KMS-11 (cell line): ENCODE measurements at regions not wholly inside any gene's neighbourhood (a gene's known extent, or its start where the extent isn't known, plus 50 kb on each side); places are given as distances from the start of the nearest gene placed in this dataset.

Experiments
- H2AFZ ChIP-seq: fragments of 200-600 bp; sonication (generic); 2 replicates; pipeline ENCODE4 v1.6.1; 2016; ENCODE audit warnings: antibody characterized with exemption, mixed run types, low read depth
- H3K27ac ChIP-seq: fragments of 200-600 bp; sonication (generic); 2 replicates; pipeline ENCODE4 v1.6.1; 2016; ENCODE audit warnings: mild to moderate bottlenecking, mixed run types
- H3K27me3 ChIP-seq: fragments of 200-600 bp; sonication (generic); 2 replicates; pipeline ENCODE4 v1.6.1; 2017; ENCODE audit warnings: mild to moderate bottlenecking, low read depth, mixed run types, moderate library complexity; ENCODE audit not compliant: insufficient read depth
- H3K36me3 ChIP-seq: fragments of 200-600 bp; sonication (generic); 2 replicates; pipeline ENCODE4 v1.6.1; 2017; ENCODE audit warnings: mild to moderate bottlenecking, mixed run types; ENCODE audit not compliant: insufficient read depth
- H3K4me1 ChIP-seq: fragments of 200-600 bp; sonication (generic); 2 replicates; pipeline ENCODE4 v1.6.1; 2016; ENCODE audit warnings: mild to moderate bottlenecking, low read depth, mixed run types; ENCODE audit not compliant: poor library complexity, severe bottlenecking
- H3K4me2 ChIP-seq: fragments of 200-600 bp; sonication (generic); 2 replicates; pipeline ENCODE4 v1.7.0; 2016; ENCODE audit warnings: mild to moderate bottlenecking, mixed run types
- H3K4me3 ChIP-seq: fragments of 200-600 bp; sonication (generic); IDR thresholded peaks from 2 replicates; pipeline ENCODE4 v1.6.1; 2017; ENCODE audit warnings: low read depth, low read length, mixed read lengths; ENCODE audit not compliant: insufficient read depth
- H3K79me2 ChIP-seq: fragments of 200-600 bp; sonication (generic); 2 replicates; pipeline ENCODE4 v1.6.1; 2016; ENCODE audit warnings: low read depth, mixed run types; ENCODE audit not compliant: insufficient read depth
- H3K9ac ChIP-seq: fragments of 200-600 bp; sonication (generic); 2 replicates; pipeline ENCODE4 v1.6.1; 2016; ENCODE audit warnings: mild to moderate bottlenecking, mixed run types
- H4K20me1 ChIP-seq: fragments of 200-600 bp; sonication (generic); 2 replicates; pipeline ENCODE4 v1.6.1; 2016; ENCODE audit warnings: mild to moderate bottlenecking, mixed run types; ENCODE audit not compliant: insufficient read depth
- TF ChIP-seq, protein P1 (sequence below): fragments of 200-600 bp; sonication (generic); conservative IDR thresholded peaks from 2 replicates; pipeline ENCODE4 v1.6.1; 2017; ENCODE audit warnings: low read depth, mild to moderate bottlenecking, antibody characterized with exemption, low read length, moderate library complexity, mixed read lengths

DNA sequence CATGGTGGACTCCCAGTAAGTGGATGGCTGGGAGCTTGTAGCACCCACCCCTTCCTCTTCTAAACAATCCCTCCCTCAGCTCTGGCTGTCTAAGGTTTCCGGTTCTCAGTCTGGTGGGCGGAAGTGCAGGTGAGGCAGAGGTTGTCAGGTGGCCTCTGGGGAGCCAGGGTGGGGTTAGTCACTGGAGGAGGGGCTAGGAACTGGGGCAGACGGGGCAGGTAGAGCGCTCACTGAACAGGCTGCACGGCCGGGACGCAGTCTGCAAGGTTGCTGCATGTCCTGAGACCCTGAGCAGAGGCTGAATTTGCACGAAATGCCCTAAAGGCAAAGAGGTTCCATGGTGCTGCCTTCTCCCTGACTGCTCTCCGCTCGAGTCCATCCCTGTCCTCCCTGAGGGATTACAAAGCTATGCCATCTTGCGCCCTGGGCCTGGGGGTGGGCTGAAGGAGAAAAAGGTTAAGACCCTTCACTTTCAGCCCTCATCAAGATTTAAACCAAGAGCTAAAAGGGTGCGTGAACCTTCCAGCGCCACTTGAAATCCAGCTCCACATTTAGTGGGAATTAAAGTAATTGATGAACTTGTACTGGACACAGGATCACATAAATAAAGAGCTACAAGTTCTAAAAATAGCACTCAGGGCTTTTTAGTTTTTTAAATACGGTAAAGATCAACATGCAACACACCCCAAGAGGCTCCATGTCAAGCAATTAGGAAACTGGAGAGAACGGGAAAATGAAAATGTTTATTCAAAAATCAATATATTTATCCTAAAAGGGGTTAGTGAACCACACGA, 62.3 kb upstream of the CTBP2 start:
- Histone ChIP-seq H4K20me1 (no peaks in the 10 kb centered on the region), H3K27me3 (no peaks in the 10 kb centered on the region), H3K9ac (no peak overlapping the region), H3K4me2 (no peak overlapping the region), H3K27ac (no peak overlapping the region), H3K4me3 (no peak overlapping the region), H3K4me1 (no peaks in the 10 kb centered on the region), H3K36me3 (no peaks in the 10 kb centered on the region), H3K79me2 (no peaks in the 10 kb centered on the region), H2AFZ (no peak overlapping the region)
- TF ChIP-seq, protein P1, sequence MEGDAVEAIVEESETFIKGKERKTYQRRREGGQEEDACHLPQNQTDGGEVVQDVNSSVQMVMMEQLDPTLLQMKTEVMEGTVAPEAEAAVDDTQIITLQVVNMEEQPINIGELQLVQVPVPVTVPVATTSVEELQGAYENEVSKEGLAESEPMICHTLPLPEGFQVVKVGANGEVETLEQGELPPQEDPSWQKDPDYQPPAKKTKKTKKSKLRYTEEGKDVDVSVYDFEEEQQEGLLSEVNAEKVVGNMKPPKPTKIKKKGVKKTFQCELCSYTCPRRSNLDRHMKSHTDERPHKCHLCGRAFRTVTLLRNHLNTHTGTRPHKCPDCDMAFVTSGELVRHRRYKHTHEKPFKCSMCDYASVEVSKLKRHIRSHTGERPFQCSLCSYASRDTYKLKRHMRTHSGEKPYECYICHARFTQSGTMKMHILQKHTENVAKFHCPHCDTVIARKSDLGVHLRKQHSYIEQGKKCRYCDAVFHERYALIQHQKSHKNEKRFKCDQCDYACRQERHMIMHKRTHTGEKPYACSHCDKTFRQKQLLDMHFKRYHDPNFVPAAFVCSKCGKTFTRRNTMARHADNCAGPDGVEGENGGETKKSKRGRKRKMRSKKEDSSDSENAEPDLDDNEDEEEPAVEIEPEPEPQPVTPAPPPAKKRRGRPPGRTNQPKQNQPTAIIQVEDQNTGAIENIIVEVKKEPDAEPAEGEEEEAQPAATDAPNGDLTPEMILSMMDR = no peak

DNA sequence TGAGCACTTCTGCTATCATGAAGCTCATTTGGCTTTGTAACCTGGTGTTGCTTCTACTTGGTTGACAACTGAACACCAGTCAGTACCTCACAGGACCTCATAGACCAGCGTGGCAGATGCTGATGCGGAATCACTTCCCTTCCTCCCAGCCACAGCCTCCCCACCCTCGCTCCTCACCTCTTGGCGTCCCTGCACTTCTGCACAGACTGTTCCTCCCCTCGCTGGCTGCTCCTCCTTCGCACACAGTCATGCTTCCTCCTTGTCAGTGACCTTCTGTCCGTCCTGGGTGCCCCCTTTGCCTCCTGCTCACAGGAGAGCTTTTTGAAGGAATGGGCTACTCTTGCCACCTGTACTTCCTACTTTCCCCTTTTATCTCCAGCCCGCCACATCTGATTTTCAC, 61.4 kb upstream of the CTBP2 start:
- Histone ChIP-seq H3K4me3 (no peak overlapping the region), H3K27ac (no peak overlapping the region), H3K4me2 (no peak overlapping the region), H3K79me2 (no peaks in the 10 kb centered on the region), H3K36me3 (no peaks in the 10 kb centered on the region), H2AFZ (no peak overlapping the region), H3K27me3 (no peaks in the 10 kb centered on the region), H3K4me1 (no peaks in the 10 kb centered on the region), H4K20me1 (no peaks in the 10 kb centered on the region), H3K9ac (no peak overlapping the region)
- TF ChIP-seq, protein P1 = no peak

DNA sequence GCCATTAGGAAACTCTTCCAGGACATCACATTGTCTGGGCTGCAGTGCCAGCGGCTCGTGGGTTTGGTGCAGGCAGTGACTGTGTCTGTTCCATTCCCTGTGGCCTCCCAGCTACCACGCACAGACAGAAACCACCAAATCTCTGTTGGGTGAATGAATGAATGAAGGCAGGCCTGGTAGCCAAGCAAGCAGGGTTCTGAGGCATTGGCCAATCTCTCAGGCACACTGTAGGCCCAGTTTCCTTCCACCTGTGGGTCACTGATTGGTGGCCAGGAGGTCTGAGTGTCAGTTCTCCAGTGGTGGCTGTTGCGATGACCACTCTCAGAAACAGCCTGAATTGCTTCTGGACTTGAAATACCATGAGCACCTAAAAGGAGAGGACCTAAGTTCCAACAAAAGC, 59.4 kb upstream of the CTBP2 start:
- Histone ChIP-seq H3K4me1 (no peaks in the 10 kb centered on the region), H3K79me2 (no peaks in the 10 kb centered on the region), H3K4me3 (no peak overlapping the region), H4K20me1 (no peaks in the 10 kb centered on the region), H3K27me3 (no peaks in the 10 kb centered on the region), H3K9ac (no peak overlapping the region), H3K4me2 (no peak overlapping the region), H3K27ac (no peak overlapping the region), H2AFZ (no peak overlapping the region), H3K36me3 (no peaks in the 10 kb centered on the region)
- TF ChIP-seq, protein P1 = no peak

DNA sequence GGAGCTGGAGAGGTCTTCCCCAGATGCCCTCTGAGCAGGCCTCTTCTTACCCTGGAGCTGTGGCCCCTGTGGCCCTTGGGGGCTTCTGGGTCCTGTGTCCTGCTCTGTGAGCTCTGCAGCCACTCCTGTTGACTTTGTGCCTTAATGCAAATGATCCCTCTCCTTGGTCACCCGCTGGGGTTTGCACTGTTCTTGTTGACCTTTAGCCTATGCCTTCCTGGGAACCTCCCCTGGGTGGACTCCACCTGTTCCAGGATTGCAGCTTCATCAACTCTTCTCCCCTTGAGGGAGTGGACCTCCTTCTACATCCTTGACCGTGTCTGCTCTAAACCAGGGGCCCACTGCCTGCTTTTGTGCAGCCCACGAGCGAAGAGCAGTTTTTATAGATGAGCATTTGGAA, 58.6 kb upstream of the CTBP2 start:
- no peaks in the 10 kb centered on the region for H3K36me3 ChIP-seq
- H3K27ac ChIP-seq = no peak overlapping the region
- H3K27me3 ChIP-seq = no peaks in the 10 kb centered on the region
- no peaks in the 10 kb centered on the region for H3K4me1 ChIP-seq
- H2AFZ ChIP-seq = no peak overlapping the region
- TF ChIP-seq, protein P1 = no peak
- no peak overlapping the region for H3K4me2 ChIP-seq
- no peak overlapping the region for H3K9ac ChIP-seq
- H3K4me3 ChIP-seq = no peak overlapping the region
- H4K20me1 ChIP-seq = no peaks in the 10 kb centered on the region
- no peaks in the 10 kb centered on the region for H3K79me2 ChIP-seq
